ENCODE measurements at regions not wholly inside any gene's neighbourhood (a gene's known extent, or its start where the extent isn't known, plus 50 kb on each side); places are given as distances from the start of the nearest gene placed in this dataset.

DNA sequence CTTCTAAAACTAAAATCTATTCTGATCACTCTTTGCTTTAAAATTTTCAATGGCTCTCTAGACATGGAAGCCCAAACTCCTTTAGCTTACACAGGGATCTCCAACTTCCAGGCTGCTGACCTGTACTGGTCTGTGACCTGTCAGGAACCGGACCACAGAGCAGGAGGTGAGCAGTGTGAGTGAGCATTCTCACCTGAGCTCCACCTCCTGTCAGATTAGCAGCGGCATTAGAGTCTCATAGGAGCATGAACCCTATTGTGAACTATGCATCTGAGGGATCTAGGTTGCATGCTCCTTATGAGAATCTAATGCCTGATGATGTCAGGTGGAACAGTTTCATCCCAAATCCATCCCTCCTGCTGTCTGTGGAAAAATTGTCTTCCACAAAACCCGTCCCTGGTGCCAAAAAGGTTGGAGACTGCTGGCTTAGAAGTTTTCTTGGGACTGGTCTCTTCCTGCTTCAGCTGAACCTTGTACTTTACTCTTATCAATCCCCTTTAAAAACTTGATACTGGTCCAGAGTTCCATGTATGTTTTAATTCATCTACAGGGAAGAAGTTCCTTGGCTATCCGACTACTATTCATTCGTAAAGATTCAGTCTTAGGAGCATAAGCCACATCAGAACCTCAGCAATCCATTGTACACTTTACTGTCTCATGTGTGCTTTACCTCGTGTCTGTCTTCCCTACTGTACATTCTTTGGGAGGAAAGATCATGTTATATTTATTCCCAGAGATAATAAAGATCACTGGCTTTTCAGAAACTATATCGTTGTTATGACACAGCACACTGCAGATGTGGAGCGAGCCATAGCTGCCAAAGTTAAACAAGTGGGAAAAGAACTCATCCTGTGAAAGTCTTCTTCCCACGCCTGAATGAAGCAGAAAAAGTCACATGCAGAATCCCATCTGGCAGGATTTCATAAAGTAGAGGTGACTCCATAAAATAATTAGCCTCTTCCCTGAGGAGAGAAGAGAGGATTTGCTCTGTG lies 183.8 kb downstream of the LRATD1 start:
- Histone ChIP-seq H3K4me3 (ENCODE audit: low read length in 3 of 3) (no peak overlapping the region), H3K9ac (ENCODE audit: low read length in 3 of 3) (no peak overlapping the region), H3K4me1 (ENCODE audit: control insufficient read depth in 2 of 3, insufficient read depth in 2 of 3, low read depth in 1 of 3, low read length in 3 of 3) (no peaks in the 10 kb centered on the region), H3K27me3 (ENCODE audit: control insufficient read depth, insufficient read depth, low read length) (no peaks in the 10 kb centered on the region), H3K9me3 (ENCODE audit: control insufficient read depth in 2 of 3, insufficient read depth in 1 of 3, low read length in 3 of 3) (no peaks in the 10 kb centered on the region), H3K36me3 (ENCODE audit: control insufficient read depth in 2 of 3, insufficient read depth in 3 of 3, low read length in 3 of 3) (no peaks in the 10 kb centered on the region), H3K27ac (ENCODE audit: low read depth in 2 of 2, low read length in 2 of 2) (no peak overlapping the region)
- TF ChIP-seq, protein P1, sequence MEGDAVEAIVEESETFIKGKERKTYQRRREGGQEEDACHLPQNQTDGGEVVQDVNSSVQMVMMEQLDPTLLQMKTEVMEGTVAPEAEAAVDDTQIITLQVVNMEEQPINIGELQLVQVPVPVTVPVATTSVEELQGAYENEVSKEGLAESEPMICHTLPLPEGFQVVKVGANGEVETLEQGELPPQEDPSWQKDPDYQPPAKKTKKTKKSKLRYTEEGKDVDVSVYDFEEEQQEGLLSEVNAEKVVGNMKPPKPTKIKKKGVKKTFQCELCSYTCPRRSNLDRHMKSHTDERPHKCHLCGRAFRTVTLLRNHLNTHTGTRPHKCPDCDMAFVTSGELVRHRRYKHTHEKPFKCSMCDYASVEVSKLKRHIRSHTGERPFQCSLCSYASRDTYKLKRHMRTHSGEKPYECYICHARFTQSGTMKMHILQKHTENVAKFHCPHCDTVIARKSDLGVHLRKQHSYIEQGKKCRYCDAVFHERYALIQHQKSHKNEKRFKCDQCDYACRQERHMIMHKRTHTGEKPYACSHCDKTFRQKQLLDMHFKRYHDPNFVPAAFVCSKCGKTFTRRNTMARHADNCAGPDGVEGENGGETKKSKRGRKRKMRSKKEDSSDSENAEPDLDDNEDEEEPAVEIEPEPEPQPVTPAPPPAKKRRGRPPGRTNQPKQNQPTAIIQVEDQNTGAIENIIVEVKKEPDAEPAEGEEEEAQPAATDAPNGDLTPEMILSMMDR (IDR thresholded peaks at IDR 0.05; ENCODE audit: borderline replicate concordance, extremely low read depth, insufficient read depth), result no peak
- FAIRE-seq (no peak), DNase-seq (no peak)
- intact Hi-C loops (cut with DNase I), result no loop called here

GRCh38 chr2:14817848-14818247 lies 185.3 kb downstream of the LRATD1 start:
- intact Hi-C loops (cut with DNase I), result no loop called here
- FAIRE-seq (no peak), DNase-seq (no peak)
- Histone ChIP-seq H3K4me1 (ENCODE audit: control insufficient read depth in 2 of 3, insufficient read depth in 2 of 3, low read depth in 1 of 3, low read length in 3 of 3) (no peaks in the 10 kb centered on the region), H3K36me3 (ENCODE audit: control insufficient read depth in 2 of 3, insufficient read depth in 3 of 3, low read length in 3 of 3) (no peaks in the 10 kb centered on the region), H3K27me3 (ENCODE audit: control insufficient read depth, insufficient read depth, low read length) (no peaks in the 10 kb centered on the region), H3K9me3 (ENCODE audit: control insufficient read depth in 2 of 3, insufficient read depth in 1 of 3, low read length in 3 of 3) (no peaks in the 10 kb centered on the region), H3K4me3 (ENCODE audit: low read length in 3 of 3) (no peak overlapping the region), H3K9ac (ENCODE audit: low read length in 3 of 3) (no peak overlapping the region), H3K27ac (ENCODE audit: low read depth in 2 of 2, low read length in 2 of 2) (no peak overlapping the region)
- TF ChIP-seq, protein P1 (IDR thresholded peaks at IDR 0.05; ENCODE audit: borderline replicate concordance, extremely low read depth, insufficient read depth), result no peak

DNA sequence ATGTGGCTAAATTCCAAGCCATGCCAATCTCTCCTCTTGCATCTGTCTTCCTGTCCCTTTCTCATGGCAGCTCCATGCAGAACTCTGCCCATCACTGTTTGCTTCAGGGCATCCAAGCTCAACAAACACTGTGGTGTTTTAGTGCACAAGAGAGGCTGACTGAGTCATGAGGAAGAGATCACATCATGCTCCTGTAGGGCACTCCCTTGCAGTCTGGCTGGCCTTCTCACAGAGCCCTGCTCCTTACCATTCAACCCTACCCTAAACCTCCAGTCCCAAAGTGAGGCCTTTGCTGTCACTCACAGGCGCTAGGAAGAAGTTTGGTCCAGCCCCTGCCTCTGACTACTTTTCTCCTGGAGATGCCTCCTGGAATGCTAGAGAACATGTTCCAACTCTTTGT lies 194.0 kb downstream of the LRATD1 start:
- H3K4me1 ChIP-seq (ENCODE audit: control insufficient read depth in 2 of 3, insufficient read depth in 2 of 3, low read depth in 1 of 3, low read length in 3 of 3), result no peaks in the 10 kb centered on the region
- no peaks in the 10 kb centered on the region for H3K9me3 ChIP-seq (ENCODE audit: control insufficient read depth in 2 of 3, insufficient read depth in 1 of 3, low read length in 3 of 3)
- TF ChIP-seq, protein P1 (IDR thresholded peaks at IDR 0.05; ENCODE audit: borderline replicate concordance, extremely low read depth, insufficient read depth), result no peak
- H3K9ac ChIP-seq (ENCODE audit: low read length in 3 of 3), result no peak overlapping the region
- no peak for DNase-seq
- no peak for FAIRE-seq
- H3K36me3 ChIP-seq (ENCODE audit: control insufficient read depth in 2 of 3, insufficient read depth in 3 of 3, low read length in 3 of 3), result no peaks in the 10 kb centered on the region
- no peak overlapping the region for H3K27ac ChIP-seq (ENCODE audit: low read depth in 2 of 2, low read length in 2 of 2)
- H3K27me3 ChIP-seq (ENCODE audit: control insufficient read depth, insufficient read depth, low read length), result no peaks in the 10 kb centered on the region
- no peak overlapping the region for H3K4me3 ChIP-seq (ENCODE audit: low read length in 3 of 3)
- intact Hi-C loops (cut with DNase I), result no loop called here
